ENCODE measurements at regions not wholly inside any gene's neighbourhood (a gene's known extent, or its start where the extent isn't known, plus 50 kb on each side); places are given as distances from the start of the nearest gene placed in this dataset.
"Not testable (repeated sequence)": the region's sequence is repeated elsewhere in the genome, so short reads cannot be mapped to it uniquely, and the experiment has no call there.

GRCh38 chr13:21297914-21298831, 121.7 kb downstream of the MRPL57 start:
- Histone ChIP-seq H3K9me3 (no peaks in the 10 kb centered on the region), H3K36me3 (peaks cover 3% of the 10 kb centered on the region), H3K4me3 (peak overlapping the region; percentile 68), H3K27me3 (no peaks in the 10 kb centered on the region)
- DNase-seq = peak; percentile 83

GRCh38 chr13:21304256-21304655, 127.8 kb downstream of the MRPL57 start:
- no peak for DNase-seq
- Histone ChIP-seq H3K4me3 (no peak overlapping the region), H3K9me3 (no peaks in the 10 kb centered on the region), H3K27me3 (no peaks in the 10 kb centered on the region), H3K36me3 (peaks cover 5% of the 10 kb centered on the region)

- DNase-seq, H3K4me3 ChIP-seq, H3K27me3 ChIP-seq, H3K36me3 ChIP-seq, H3K9me3 ChIP-seq: not testable (repeated sequence)
These were observed 130.0 kb downstream of the MRPL57 start for GRCh38 chr13:21306300-21307073.

GRCh38 chr13:21307158-21307557, 130.7 kb downstream of the MRPL57 start:
- DNase-seq, H3K27me3 ChIP-seq, H3K9me3 ChIP-seq, H3K36me3 ChIP-seq, H3K4me3 ChIP-seq: not testable (repeated sequence)

- no peak for DNase-seq
- no peaks in the 10 kb centered on the region for H3K27me3 ChIP-seq
- H3K9me3 ChIP-seq = no peaks in the 10 kb centered on the region
- no peak overlapping the region for H3K4me3 ChIP-seq
- H3K36me3 ChIP-seq = no peaks in the 10 kb centered on the region; the same call in 1 of the 2 replicates
These were observed 132.4 kb downstream of the MRPL57 start for GRCh38 chr13:21308906-21309305.

GRCh38 chr13:21309542-21310172, 133.2 kb downstream of the MRPL57 start:
- no peaks in the 10 kb centered on the region for H3K9me3 ChIP-seq
- no peaks in the 10 kb centered on the region for H3K27me3 ChIP-seq
- DNase-seq = no peak
- no peak overlapping the region for H3K4me3 ChIP-seq
- no peaks in the 10 kb centered on the region; the same call in 1 of the 2 replicates for H3K36me3 ChIP-seq

GRCh38 chr13:21310220-21310619, 133.8 kb downstream of the MRPL57 start:
- H3K36me3 ChIP-seq = no peaks in the 10 kb centered on the region
- no peak for DNase-seq
- no peak overlapping the region for H3K4me3 ChIP-seq
- H3K27me3 ChIP-seq = no peaks in the 10 kb centered on the region
- H3K9me3 ChIP-seq = no peaks in the 10 kb centered on the region

- H3K36me3 ChIP-seq, DNase-seq, H3K27me3 ChIP-seq, H3K4me3 ChIP-seq, H3K9me3 ChIP-seq: not testable (repeated sequence)
These were observed 138.5 kb downstream of the MRPL57 start for GRCh38 chr13:21314976-21315375.

- Histone ChIP-seq H3K4me3 (no peak overlapping the region), H3K9me3 (no peaks in the 10 kb centered on the region), H3K27me3 (no peaks in the 10 kb centered on the region), H3K36me3 (no peaks in the 10 kb centered on the region)
- DNase-seq = no peak
These were observed 139.9 kb downstream of the MRPL57 start for GRCh38 chr13:21316376-21316775.

GRCh38 chr13:21318891-21319532, 140.1 kb downstream of the ZDHHC20 start:
- Histone ChIP-seq H3K36me3 (no peaks in the 10 kb centered on the region), H3K9me3 (no peaks in the 10 kb centered on the region), H3K27me3 (no peaks in the 10 kb centered on the region), H3K4me3 (no peak overlapping the region)
- no peak for DNase-seq

- no peaks in the 10 kb centered on the region for H3K36me3 ChIP-seq
- no peaks in the 10 kb centered on the region for H3K9me3 ChIP-seq
- no peak overlapping the region for H3K4me3 ChIP-seq
- H3K27me3 ChIP-seq = no peaks in the 10 kb centered on the region
- no peak for DNase-seq
These were observed 139.0 kb downstream of the ZDHHC20 start for GRCh38 chr13:21319869-21320641.

- no peak for DNase-seq
- H3K4me3 ChIP-seq = no peak overlapping the region
- H3K36me3 ChIP-seq = no peaks in the 10 kb centered on the region
These were observed 138.5 kb downstream of the ZDHHC20 start for GRCh38 chr13:21320642-21321034.

GRCh38 chr13:21321269-21321668, 137.8 kb downstream of the ZDHHC20 start:
- no peaks in the 10 kb centered on the region for H3K36me3 ChIP-seq
- H3K27me3 ChIP-seq = no peaks in the 10 kb centered on the region
- H3K9me3 ChIP-seq = no peaks in the 10 kb centered on the region
- no peak for DNase-seq
- no peak overlapping the region for H3K4me3 ChIP-seq

More at GRCh38 chr13:21320642-21321034, 138.5 kb downstream of the ZDHHC20 start:
- Histone ChIP-seq H3K27me3 (no peaks in the 10 kb centered on the region), H3K9me3 (no peaks in the 10 kb centered on the region)

- no peak for DNase-seq
- no peaks in the 10 kb centered on the region for H3K27me3 ChIP-seq
- no peaks in the 10 kb centered on the region for H3K36me3 ChIP-seq
- no peak overlapping the region for H3K4me3 ChIP-seq
- no peaks in the 10 kb centered on the region for H3K9me3 ChIP-seq
These were observed 136.7 kb downstream of the ZDHHC20 start for GRCh38 chr13:21322327-21322965.

All from MG63 (cell line).